Panc1 (cell line): ENCODE measurements at regions not wholly inside any gene's neighbourhood (a gene's known extent, or its start where the extent isn't known, plus 50 kb on each side); places are given as distances from the start of the nearest gene placed in this dataset.

Experiments
- CTCF ChIP-seq: fragments of 450-650 bp; IDR thresholded peaks from 2 replicates; pipeline ENCODE4 v1.5.1; 2017; ENCODE audit warnings: mild to moderate bottlenecking
- POLR2AphosphoS5 ChIP-seq: IDR thresholded peaks from 2 replicates; pipeline ENCODE4 v1.6.1; 2012; ENCODE audit warnings: mild to moderate bottlenecking, low read depth, low read length, moderate library complexity

DNA sequence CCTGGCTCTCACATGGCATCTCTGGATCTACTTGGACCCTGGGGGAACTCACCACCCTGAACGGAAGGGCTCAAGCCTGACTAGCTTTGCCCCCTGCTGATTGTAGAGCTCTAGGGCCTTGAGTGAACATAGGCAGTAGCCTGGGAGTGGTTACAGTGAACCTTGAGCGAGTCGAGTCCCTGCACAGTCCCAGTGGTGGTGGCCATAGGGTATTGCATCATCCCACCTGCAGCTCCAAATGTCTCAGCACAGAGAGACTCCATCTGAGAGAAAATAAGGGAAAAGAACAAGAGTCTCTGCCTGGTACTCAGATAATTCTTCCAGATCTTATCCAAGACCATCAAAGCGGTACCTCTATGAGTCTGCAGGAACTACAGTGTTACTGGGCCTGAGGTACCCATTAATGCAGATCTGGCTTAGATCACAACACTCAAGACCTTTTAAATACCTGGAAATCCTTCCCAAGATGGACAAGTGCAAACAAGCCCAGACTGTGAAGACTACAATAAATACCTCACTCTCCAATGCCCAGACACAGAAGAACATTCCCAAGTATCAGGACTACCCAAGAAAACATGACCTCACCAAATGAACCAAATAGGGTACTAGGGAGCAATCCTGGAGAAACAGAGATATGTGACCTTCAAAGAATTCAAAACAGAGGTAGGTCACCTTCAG lies 167.5 kb upstream of the TET2 start:
- TF ChIP-seq POLR2AphosphoS5 (no peak), CTCF (no peak)
